Activated CD8-positive, alpha-beta memory T cell treated with anti-CD3 and anti-CD28 coated beads, Interleukin-2, amount 10 ng/mL, durations not matched to agents 7 days and 5 days (primary cell): ENCODE measurements at regions not wholly inside any gene's neighbourhood (a gene's known extent, or its start where the extent isn't known, plus 50 kb on each side); places are given as distances from the start of the nearest gene placed in this dataset.

Source experiments
- ATAC-seq: fragments of 150-1000 bp; cut with Tn5 transposase; one replicate; pipeline ENCODE4 v1.10.0; 2021; ENCODE audit warnings: moderate library complexity
- CTCF ChIA-PET: fragments of 350-600 bp; sonication (Branson Sonifier 250); formaldehyde crosslinking; loops from one replicate; lab custom pipeline; 2021; ENCODE audit warnings: antibody characterized with exemption; lab: Charles Lee
- DNase-seq: peaks from one replicate; pipeline ENCODE4 v3.0.0-alpha.2; 2020
- H3K27ac Mint-ChIP-seq: one replicate; pipeline ENCODE4 v1.8.0; 2021; ENCODE audit warnings: mild to moderate bottlenecking, mixed read lengths
- H3K27me3 Mint-ChIP-seq: one replicate; pipeline ENCODE4 v1.8.0; 2021; ENCODE audit warnings: mixed read lengths
- H3K36me3 Mint-ChIP-seq: one replicate; pipeline ENCODE4 v1.8.0; 2021; ENCODE audit warnings: mild to moderate bottlenecking, mixed read lengths
- H3K4me1 Mint-ChIP-seq: one replicate; pipeline ENCODE4 v1.8.0; 2021; ENCODE audit warnings: mixed read lengths
- H3K4me3 Mint-ChIP-seq: one replicate; pipeline ENCODE4 v1.8.0; 2021; ENCODE audit warnings: mild to moderate bottlenecking, moderate library complexity, mixed read lengths
- H3K9me3 Mint-ChIP-seq: one replicate; pipeline ENCODE4 v1.8.0; 2022; ENCODE audit warnings: low read depth, mixed read lengths

DNA sequence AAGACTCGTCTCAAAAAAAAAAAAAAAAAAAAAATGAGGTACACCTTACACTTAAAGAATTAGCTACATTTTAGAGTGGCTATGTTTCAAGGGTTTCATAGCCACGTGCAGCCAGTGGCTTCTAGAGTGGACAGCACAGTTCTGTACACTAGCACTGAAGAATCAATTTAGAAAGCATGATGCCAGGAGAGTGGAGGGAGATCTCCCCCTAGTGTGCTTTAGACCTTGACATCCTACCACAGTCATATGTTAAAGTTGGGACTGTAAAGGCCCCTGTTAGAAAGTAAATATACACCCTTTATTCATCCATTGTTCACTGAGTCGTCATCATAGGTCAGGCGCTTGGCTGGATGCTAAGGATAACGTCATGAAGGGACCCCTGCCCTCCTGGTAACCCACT, 179.4 kb downstream of the QDPR start:
- Mint-ChIP-seq H3K9me3 (no peaks in the 10 kb centered on the region), H3K4me1 (peaks cover 22% of the 10 kb centered on the region), H3K27ac (no peak overlapping the region), H3K36me3 (no peaks in the 10 kb centered on the region), H3K4me3 (no peak overlapping the region), H3K27me3 (no peaks in the 10 kb centered on the region)
- ATAC-seq (no peak), DNase-seq (no peak)
- CTCF ChIA-PET = interaction anchor here (0.6 kb wide), 1 partner anchor 131 kb away, joined by 4 read pairs; no protein-coding TSS in a partner anchor

DNA sequence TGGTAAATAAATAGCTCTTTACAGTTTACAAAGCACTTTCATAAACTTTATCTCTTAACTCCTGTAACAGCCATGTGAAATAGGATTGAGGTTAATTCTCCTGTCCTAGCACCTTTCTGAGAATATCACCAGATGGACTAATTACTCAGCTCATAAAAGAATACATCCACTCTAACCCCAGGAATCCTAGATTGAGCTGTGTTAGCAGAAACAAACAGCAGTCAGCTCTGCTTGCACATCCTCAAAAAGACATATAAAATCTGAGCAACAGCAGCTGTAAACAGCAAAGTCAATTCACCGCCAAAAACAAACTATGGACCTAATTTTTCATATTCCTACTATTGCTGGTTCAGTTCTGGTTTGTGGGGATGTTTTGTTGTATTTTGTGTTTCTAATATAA, 182.8 kb downstream of the QDPR start:
- CTCF ChIA-PET = interaction anchor here (1.2 kb wide), 1 partner anchor 143 kb away, joined by 5 read pairs; no protein-coding TSS in a partner anchor
- Mint-ChIP-seq H3K36me3 (no peaks in the 10 kb centered on the region), H3K4me1 (peaks cover 9% of the 10 kb centered on the region), H3K27ac (no peak overlapping the region), H3K4me3 (no peak overlapping the region), H3K9me3 (no peaks in the 10 kb centered on the region), H3K27me3 (no peaks in the 10 kb centered on the region)
- DNase-seq (no peak), ATAC-seq (no peak)

DNA sequence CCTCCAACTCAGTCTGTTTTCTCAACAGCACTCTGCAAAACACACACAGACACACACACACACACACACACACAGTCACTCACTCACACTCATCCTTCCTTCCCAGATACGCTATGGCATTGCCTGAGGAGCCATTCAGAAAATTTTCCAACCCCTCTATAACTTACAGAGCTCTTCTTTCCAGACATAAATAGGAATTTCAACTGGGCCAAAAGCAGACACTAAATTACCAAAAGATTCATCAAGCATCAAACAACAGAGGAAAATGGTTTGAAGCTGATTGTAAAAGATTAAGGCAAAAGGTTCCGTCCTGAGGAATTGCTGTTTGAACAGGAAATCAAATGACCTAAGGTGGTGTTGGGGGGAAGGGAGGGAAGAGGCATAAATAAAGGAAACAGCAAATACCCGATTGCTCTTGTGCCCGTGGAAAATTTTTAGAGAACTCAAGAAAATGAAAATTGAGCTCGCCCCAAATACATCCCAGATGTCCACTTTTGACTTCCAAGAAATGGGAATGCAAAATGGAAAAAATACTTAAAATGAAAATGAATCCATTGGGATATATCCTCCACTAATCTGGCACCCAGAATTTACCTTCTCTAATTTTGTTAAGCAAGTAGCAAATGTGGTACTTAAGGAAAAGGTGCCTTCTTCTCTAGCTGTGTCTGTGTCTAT, 183.6 kb downstream of the QDPR start:
- H3K27ac Mint-ChIP-seq = no peak overlapping the region
- H3K9me3 Mint-ChIP-seq = no peaks in the 10 kb centered on the region
- peaks cover 11% of the 10 kb centered on the region for H3K4me1 Mint-ChIP-seq
- CTCF ChIA-PET = interaction anchor here (0.6 to 1.2 kb wide), 2 partner anchors 144 to 1313 kb away, joined by 3 to 5 read pairs; no protein-coding TSS in a partner anchor
- ATAC-seq (no peak), DNase-seq (no peak)
- H3K27me3 Mint-ChIP-seq = no peaks in the 10 kb centered on the region
- H3K4me3 Mint-ChIP-seq = no peak overlapping the region
- H3K36me3 Mint-ChIP-seq = no peaks in the 10 kb centered on the region

DNA sequence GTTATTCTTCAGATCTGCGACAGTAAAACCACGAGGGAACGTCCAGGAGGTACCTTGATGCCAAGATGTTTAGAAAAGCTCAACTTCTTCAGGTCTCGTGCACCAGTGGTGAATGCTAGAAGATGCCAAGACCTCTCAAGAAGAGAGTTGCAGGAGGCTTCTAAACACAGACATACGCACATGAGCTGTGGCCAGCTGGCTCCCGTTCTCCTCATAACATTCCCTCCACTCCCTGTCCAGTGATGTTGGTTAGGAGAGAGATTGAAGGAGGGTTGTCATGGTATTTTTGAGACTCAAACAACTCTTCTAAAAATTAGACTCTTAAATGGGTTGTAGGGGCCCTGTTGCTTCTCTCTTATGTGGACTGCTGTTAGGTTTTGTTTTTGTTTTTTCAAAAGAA, 184.3 kb downstream of the QDPR start:
- CTCF ChIA-PET = no interaction called here
- ATAC-seq (no peak), DNase-seq (no peak)
- Mint-ChIP-seq H3K9me3 (no peaks in the 10 kb centered on the region), H3K27me3 (no peaks in the 10 kb centered on the region), H3K4me3 (no peak overlapping the region), H3K27ac (no peak overlapping the region), H3K4me1 (peaks cover 11% of the 10 kb centered on the region), H3K36me3 (no peaks in the 10 kb centered on the region)

DNA sequence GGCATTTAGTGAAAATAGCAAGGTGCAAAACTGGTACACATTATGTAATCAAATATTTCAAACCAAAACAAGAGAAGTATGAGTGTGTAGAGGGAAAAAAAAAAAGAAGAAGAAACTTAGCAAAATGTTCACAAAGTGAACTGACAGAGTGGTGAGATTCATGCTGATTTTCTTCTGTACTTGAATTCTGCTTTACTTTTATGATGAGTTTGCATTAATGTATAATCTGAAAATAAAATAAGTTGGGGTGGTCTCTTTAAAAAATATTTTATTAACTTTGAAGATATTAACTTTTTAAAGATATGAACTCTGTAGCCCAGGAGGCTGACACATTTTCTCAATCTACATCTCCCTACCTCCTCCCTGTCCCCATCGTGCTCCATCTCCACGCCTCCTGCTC, 185.1 kb downstream of the QDPR start:
- Mint-ChIP-seq H3K9me3 (no peaks in the 10 kb centered on the region), H3K4me3 (no peak overlapping the region), H3K4me1 (peaks cover 11% of the 10 kb centered on the region), H3K27ac (no peak overlapping the region), H3K27me3 (no peaks in the 10 kb centered on the region), H3K36me3 (no peaks in the 10 kb centered on the region)
- DNase-seq = no peak
- ATAC-seq = no peak
- CTCF ChIA-PET = no interaction called here

DNA sequence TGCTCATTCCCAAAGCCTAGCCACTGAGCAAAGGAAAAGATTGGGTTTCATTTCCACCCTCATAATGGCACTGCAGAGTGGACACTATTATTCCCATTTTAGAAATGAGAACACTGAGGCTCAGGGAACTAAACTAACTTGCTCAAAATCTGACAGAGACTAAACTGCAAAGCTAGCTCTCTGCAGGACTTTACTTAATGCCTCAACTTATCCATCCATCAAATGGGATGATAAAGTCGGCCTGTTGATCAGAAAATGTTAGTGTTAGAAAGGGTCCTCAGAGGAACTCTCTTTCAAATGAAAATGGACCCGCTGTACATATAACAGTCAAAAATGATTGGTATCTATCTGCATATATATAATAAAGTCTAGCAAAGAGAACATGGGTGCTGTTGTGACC, 186.8 kb downstream of the QDPR start:
- H3K4me3 Mint-ChIP-seq = no peak overlapping the region
- CTCF ChIA-PET = interaction anchor here (0.6 to 1.9 kb wide), 13 partner anchors 12 to 645 kb away, joined by 3 to 10 read pairs (median 3); no protein-coding TSS in a partner anchor
- H3K27ac Mint-ChIP-seq = no peak overlapping the region
- ATAC-seq = no peak
- H3K4me1 Mint-ChIP-seq = peaks cover 11% of the 10 kb centered on the region
- H3K9me3 Mint-ChIP-seq = no peaks in the 10 kb centered on the region
- no peaks in the 10 kb centered on the region for H3K27me3 Mint-ChIP-seq
- DNase-seq = no peak
- no peaks in the 10 kb centered on the region for H3K36me3 Mint-ChIP-seq

DNA sequence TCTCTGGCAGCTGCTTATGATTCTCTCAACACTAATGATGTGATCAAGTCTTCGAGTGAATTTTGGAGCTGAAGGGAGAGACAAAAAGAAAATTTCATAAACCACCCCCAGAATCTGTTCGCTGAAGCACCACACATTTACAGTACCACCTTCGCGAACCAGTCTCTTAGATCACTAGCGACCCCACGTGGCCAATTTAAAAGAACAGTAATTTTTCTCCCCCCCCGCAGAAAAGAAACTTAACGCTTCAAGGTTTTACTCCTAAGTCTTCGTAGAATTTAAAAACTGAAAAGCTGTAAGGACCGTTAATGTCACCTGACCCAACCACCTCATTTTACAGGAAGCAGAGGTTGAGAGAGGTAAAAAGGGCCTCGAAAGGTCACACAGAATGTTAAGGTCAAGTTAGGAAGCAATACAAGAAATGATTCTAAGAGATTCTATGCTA, 187.5 kb downstream of the QDPR start:
- ATAC-seq = peak; percentile 58
- peak; percentile 57 for DNase-seq
- Mint-ChIP-seq H3K27me3 (no peaks in the 10 kb centered on the region), H3K27ac (no peak overlapping the region), H3K4me3 (peak overlapping the region; percentile 2), H3K9me3 (no peaks in the 10 kb centered on the region), H3K4me1 (peaks cover 11% of the 10 kb centered on the region), H3K36me3 (no peaks in the 10 kb centered on the region)
- CTCF ChIA-PET = interaction anchor here (0.6 to 1.9 kb wide), 17 partner anchors 15 to 645 kb away, joined by 3 to 10 read pairs (median 3); no protein-coding TSS in a partner anchor

DNA sequence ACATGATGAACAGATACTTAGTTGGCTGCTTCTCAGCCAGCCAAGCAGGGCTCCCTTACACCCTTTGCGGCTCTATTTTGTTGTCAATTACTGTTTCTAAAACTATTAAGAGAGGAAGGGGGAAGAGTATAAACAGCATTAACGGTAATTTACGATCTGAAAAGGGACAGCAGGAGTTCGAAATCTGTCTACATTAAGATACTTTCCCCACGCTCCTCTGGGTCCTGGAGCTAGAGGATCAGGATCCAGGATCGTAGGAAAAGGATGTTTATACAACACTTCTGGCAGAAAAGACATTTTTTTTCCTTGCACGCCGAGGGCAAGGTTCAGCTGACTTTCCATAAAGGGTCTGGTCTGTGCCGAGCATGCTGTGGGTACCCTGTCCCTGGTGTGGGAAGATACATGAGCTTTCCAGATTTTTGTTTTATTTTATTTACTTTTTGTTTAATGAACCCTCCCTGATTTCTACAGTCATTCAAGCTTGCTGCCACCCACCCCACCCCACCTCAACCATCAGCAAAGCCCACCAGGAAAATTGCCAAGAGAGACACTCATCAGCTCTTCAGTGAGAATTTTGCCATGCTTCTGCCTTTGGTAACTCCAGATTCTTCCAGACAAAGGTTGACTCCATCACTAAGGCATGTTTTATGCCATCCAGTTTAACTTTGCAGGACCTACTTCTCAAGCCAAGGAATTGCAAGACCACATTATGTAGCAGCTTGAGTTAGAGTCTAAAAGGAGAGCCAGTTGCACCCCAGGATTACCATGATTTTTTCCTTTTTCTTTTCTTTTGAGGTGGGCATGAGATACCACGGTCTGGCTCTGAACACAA, 188.1 kb downstream of the QDPR start:
- DNase-seq (no peak), ATAC-seq (no peak)
- H3K27ac Mint-ChIP-seq = no peak overlapping the region
- H3K4me3 Mint-ChIP-seq = no peak overlapping the region
- H3K9me3 Mint-ChIP-seq = no peaks in the 10 kb centered on the region
- peaks cover 11% of the 10 kb centered on the region for H3K4me1 Mint-ChIP-seq
- CTCF ChIA-PET = interaction anchor here (0.7 to 1.9 kb wide), 14 partner anchors 13 to 1033 kb away, joined by 3 to 10 read pairs (median 3); no protein-coding TSS in a partner anchor
- H3K36me3 Mint-ChIP-seq = no peaks in the 10 kb centered on the region
- no peaks in the 10 kb centered on the region for H3K27me3 Mint-ChIP-seq

DNA sequence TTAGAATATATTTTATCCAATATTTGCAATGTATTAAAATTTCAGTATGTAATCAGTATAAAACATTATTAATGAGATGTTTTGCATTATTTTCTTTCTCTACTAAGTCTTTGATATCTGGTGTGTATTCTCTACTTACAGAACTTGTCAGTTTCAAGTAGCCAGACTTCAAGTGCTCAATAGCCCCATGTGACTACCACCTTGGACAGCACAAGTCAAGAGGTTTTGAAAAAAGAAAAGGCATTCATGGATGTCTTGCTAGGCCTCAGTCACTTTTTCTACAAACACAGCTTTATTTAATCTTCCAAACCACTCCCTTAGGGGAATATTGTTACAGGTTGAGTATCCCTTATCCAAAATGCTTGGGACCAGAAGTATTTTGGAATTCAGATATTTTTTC, 189.4 kb downstream of the QDPR start:
- Mint-ChIP-seq H3K27ac (no peak overlapping the region), H3K4me3 (no peak overlapping the region), H3K36me3 (no peaks in the 10 kb centered on the region), H3K4me1 (peaks cover 11% of the 10 kb centered on the region), H3K9me3 (no peaks in the 10 kb centered on the region), H3K27me3 (no peaks in the 10 kb centered on the region)
- CTCF ChIA-PET = interaction anchor here (0.8 kb wide), 1 partner anchor 1561 kb away, joined by 3 read pairs; no protein-coding TSS in a partner anchor
- no peak for ATAC-seq
- DNase-seq = no peak

DNA sequence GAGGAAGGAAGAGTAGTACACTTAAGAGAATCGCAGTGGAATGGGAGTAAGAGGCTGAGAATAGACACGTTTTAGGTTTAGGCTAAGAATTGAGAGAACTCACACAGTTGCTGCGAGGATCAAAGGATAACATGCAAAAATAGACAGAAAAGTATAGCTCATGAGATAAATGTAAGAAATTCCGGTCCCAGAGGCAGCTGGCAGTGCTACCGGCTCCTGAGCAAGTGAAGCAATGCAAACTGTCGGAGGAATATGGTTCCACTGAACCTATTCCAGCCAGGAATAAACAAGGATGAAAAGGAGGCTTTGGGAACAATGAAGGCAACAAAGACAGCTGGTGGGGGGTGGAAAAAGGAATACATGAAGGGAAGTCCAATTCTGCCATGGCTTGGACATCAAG, 191.8 kb downstream of the QDPR start:
- Mint-ChIP-seq H3K4me1 (peaks cover 11% of the 10 kb centered on the region), H3K27ac (no peak overlapping the region), H3K36me3 (no peaks in the 10 kb centered on the region), H3K4me3 (no peak overlapping the region), H3K9me3 (no peaks in the 10 kb centered on the region), H3K27me3 (peaks cover 9% of the 10 kb centered on the region)
- ATAC-seq = no peak
- no peak for DNase-seq
- CTCF ChIA-PET = interaction anchor here (1.0 kb wide), 1 partner anchor 46 kb away, joined by 3 read pairs; no protein-coding TSS in a partner anchor

DNA sequence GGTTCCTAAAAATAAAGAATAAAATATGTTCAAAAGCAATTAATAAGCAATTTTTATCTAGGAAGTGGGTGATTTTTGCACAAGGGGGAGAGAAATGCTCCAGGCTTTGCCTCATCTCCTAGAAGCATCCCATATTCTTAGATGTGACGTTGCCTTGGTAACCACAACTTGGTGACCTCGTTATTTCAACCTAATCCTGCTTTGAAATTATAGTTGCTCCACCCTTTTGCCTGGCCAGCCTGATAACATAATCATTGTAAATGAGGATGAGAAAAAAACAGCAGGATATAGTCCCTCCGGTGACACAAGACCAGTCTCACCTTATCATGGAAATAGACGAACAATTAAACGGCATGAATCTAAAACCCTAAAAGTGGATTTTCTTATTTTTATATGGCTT, 194.4 kb downstream of the QDPR start:
- Mint-ChIP-seq H3K27me3 (peaks cover 12% of the 10 kb centered on the region), H3K4me3 (no peak overlapping the region), H3K4me1 (no peaks in the 10 kb centered on the region), H3K9me3 (no peaks in the 10 kb centered on the region), H3K27ac (no peak overlapping the region), H3K36me3 (no peaks in the 10 kb centered on the region)
- CTCF ChIA-PET = no interaction called here
- no peak for ATAC-seq
- DNase-seq = no peak

DNA sequence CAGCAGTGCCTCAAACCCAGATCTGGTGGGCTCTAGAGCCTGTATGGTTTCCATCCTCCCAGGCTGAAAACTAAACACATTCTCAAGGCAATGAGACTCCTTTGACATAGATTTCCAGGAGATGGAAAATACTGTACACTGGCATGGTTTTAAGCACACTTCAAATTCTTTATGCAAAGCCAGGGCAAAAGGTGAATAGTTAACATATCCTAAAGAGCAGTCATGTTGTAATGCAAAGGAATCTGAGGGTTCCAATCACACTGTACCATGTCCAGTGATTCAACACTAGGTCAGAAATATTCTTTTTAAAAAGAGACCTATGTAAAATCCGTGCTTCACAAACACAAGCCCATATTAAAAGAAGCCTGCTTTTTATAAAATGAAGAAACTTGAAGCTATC, 195.3 kb downstream of the QDPR start:
- Mint-ChIP-seq H3K9me3 (no peaks in the 10 kb centered on the region), H3K4me3 (no peak overlapping the region), H3K27me3 (peaks cover 14% of the 10 kb centered on the region), H3K4me1 (no peaks in the 10 kb centered on the region), H3K27ac (no peak overlapping the region), H3K36me3 (no peaks in the 10 kb centered on the region)
- CTCF ChIA-PET = no interaction called here
- DNase-seq (no peak), ATAC-seq (no peak)

DNA sequence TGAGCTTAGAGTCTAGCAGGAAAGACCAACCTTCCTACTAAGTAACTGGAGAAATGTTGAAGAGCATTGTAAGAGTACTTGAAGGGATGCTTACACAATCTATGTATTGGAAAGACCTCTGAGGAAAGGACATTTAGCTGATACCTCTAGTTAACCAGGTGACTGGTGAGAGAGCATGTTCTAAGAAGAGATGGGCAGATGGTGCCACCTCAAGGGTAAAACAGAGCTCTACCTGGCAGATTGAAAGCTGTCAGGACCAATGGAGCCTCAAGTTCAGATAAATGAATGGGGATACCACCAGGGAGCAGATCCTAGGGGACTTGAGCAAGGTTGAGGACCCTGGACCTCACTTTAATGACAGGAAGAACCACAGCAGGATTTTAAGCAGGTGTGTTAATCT, 196.4 kb downstream of the QDPR start:
- CTCF ChIA-PET = no interaction called here
- no peak for ATAC-seq

More for the DNA sequence above, 196.4 kb downstream of the QDPR start:
- Mint-ChIP-seq H3K4me1 (no peaks in the 10 kb centered on the region), H3K27ac (no peak overlapping the region), H3K36me3 (no peaks in the 10 kb centered on the region), H3K27me3 (peaks cover 14% of the 10 kb centered on the region), H3K4me3 (no peak overlapping the region), H3K9me3 (no peaks in the 10 kb centered on the region)
- no peak for DNase-seq
